ENCODE measurements at regions not wholly inside any gene's neighbourhood (a gene's known extent, or its start where the extent isn't known, plus 50 kb on each side); places are given as distances from the start of the nearest gene placed in this dataset.

DNA sequence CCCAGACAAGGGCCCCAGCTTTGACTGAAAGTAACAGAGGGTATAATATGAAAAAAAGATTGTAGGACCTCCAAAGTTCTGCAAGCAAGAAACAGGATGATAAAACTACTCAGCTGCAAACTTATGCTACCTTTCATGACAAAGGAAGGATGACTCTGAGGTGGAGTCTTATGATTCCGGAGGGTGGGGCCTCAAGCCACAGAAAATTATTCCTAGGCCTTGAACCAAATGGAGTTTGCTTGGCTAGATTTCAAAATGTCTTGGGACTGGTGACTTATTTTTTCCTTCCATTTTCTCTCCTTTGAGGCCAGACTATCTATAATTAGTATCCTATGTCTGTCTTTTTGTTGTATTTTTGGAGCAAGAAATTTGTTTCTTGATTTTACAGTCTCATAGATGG lies 336.4 kb downstream of the LRIG3 start:
- H3K9me3 Mint-ChIP-seq: no peaks in the 10 kb centered on the region
- CTCF ChIA-PET: no interaction called here
- H3K27ac Mint-ChIP-seq: no peak overlapping the region
- H3K27me3 Mint-ChIP-seq: no peaks in the 10 kb centered on the region
- H3K4me1 Mint-ChIP-seq: no peaks in the 10 kb centered on the region
- no peak overlapping the region for H3K4me3 Mint-ChIP-seq
- no peaks in the 10 kb centered on the region for H3K36me3 Mint-ChIP-seq
- no peak for DNase-seq

GRCh38 chr12:58584880-58585279 lies 335.4 kb downstream of the LRIG3 start:
- DNase-seq: no peak
- Mint-ChIP-seq H3K4me1 (no peaks in the 10 kb centered on the region), H3K27ac (no peak overlapping the region), H3K9me3 (no peaks in the 10 kb centered on the region), H3K4me3 (no peak overlapping the region), H3K36me3 (no peaks in the 10 kb centered on the region), H3K27me3 (no peaks in the 10 kb centered on the region)
- CTCF ChIA-PET: no interaction called here

DNA sequence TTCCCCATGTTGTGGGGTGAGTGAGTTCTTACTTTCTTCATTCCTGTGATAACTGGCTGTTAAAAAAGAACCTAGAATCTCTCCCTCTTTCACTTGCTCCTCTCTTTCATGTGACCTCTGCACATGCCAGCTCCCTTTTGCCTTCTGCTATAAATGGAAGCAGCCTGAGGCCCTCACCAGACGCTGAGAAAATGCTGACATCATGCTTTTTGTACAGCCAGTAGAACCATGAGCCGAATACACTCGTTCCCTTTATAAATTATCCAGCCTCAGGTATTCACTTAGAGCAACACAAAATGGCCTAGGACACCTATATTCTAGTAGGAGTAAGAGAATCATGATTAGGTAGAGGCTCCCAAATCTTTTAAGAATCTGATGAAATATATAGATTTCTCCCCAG lies 333.5 kb downstream of the LRIG3 start:
- Mint-ChIP-seq H3K27ac (no peak overlapping the region), H3K27me3 (no peaks in the 10 kb centered on the region), H3K36me3 (no peaks in the 10 kb centered on the region), H3K4me1 (no peaks in the 10 kb centered on the region), H3K9me3 (no peaks in the 10 kb centered on the region), H3K4me3 (no peak overlapping the region)
- DNase-seq: no peak
- CTCF ChIA-PET: no interaction called here

GRCh38 chr12:58588770-58589169 lies 331.5 kb downstream of the LRIG3 start:
- H3K9me3 Mint-ChIP-seq: no peaks in the 10 kb centered on the region
- DNase-seq: no peak
- no peaks in the 10 kb centered on the region for H3K4me1 Mint-ChIP-seq
- no peaks in the 10 kb centered on the region for H3K36me3 Mint-ChIP-seq
- no peak overlapping the region for H3K27ac Mint-ChIP-seq
- no peaks in the 10 kb centered on the region for H3K27me3 Mint-ChIP-seq
- CTCF ChIA-PET: interaction anchor here (0.6 kb wide), 1 partner anchor 119 kb away, joined by 3 read pairs; no protein-coding TSS in a partner anchor
- H3K4me3 Mint-ChIP-seq: no peak overlapping the region

DNA sequence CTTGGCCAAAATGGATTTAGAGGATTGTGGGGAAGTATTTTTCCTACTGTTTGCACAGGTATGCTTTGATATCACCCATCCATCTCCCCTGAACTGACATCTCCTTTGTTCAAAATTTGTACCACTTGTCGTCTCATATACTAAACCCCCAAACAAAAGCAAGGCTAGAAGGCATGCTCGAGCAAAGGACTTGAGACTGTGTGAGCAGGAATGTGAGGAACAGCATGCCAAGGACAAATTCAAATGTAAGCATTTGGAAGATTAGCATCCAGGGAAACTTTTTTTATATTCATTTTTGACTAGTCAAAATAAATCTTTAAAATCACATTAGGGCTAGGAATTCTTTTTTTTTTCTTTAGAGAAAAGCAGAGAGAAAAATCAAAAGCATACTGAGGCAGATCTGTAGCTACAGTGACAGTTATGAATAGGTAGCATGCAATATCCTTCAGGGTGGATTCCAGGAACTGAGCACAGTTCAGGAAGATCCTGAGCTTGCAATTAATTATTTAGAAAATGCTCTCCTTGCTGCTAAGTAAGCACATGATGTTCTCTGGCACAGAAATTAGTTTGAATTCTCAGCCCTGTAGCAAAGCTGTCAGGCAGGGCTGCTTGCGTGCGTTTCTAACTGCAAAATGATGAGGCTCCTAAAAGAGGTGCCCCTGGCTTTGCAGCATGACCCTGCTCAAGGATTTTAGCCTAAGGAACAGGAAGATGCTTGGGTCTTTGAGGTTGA lies 327.7 kb downstream of the LRIG3 start:
- no peaks in the 10 kb centered on the region for H3K27me3 Mint-ChIP-seq
- DNase-seq: no peak
- no peaks in the 10 kb centered on the region for H3K36me3 Mint-ChIP-seq
- no peaks in the 10 kb centered on the region for H3K9me3 Mint-ChIP-seq
- CTCF ChIA-PET: no interaction called here
- no peak overlapping the region for H3K4me3 Mint-ChIP-seq
- no peaks in the 10 kb centered on the region for H3K4me1 Mint-ChIP-seq
- H3K27ac Mint-ChIP-seq: no peak overlapping the region

DNA sequence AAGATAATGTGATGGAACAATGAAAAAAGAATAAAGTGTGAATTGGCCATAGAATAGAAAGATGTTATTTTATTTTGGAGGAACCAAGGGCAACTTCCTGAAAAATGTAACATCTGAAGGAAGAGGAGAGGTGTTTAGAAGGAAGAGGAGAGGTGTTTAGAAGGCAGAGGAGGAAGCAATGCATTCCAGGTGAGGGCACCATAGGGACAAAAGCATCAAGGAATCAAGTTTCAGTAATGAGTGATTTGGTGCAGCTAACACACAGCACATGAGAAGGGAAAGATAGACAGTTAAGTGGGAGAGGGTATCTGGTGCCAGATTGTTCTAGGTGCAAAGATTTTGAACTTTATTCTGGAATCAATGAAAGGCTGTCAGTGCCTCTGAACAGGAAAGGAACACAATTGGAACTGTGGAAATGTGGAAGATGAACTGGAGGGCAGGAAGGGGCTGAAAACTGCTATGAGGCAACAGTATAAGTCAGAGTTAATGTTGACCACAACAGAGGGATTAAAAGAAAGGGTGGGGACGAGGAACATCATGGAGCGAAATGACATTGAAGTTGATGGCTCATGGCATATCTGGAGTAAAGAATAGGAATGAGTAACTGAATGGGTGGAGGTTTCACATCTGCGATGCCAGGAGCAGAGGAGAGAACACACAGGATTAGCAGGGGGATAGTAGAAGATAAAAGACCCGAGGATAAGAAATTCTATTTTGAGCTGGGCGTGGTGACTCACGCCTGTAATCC lies 326.6 kb downstream of the LRIG3 start:
- Mint-ChIP-seq H3K36me3 (no peaks in the 10 kb centered on the region), H3K27ac (no peak overlapping the region), H3K4me3 (no peak overlapping the region), H3K9me3 (no peaks in the 10 kb centered on the region), H3K4me1 (no peaks in the 10 kb centered on the region), H3K27me3 (no peaks in the 10 kb centered on the region)
- CTCF ChIA-PET: no interaction called here
- DNase-seq: no peak

DNA sequence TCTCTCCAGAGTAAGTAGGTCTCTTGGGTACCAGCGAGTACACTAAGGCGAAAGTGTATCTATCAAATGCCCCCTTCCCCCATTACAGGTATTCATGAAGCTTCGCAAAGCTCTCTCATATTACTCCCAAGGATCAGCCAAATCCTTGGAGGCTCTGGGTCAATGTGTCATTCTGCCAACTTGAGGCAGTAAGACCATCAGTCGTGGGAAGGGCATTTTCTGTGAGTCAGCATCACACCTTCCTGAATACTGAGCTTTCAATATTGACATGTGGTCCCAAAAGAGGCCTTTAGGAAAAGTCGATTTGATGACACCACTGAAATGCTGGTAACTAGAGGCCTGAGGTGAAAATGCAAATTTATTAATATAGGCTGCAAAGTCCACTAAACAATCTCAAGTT lies 323.9 kb downstream of the LRIG3 start:
- CTCF ChIA-PET: no interaction called here
- H3K27ac Mint-ChIP-seq: no peak overlapping the region
- H3K4me3 Mint-ChIP-seq: no peak overlapping the region
- H3K27me3 Mint-ChIP-seq: no peaks in the 10 kb centered on the region
- H3K4me1 Mint-ChIP-seq: no peaks in the 10 kb centered on the region
- H3K36me3 Mint-ChIP-seq: no peaks in the 10 kb centered on the region
- no peaks in the 10 kb centered on the region for H3K9me3 Mint-ChIP-seq
- no peak for DNase-seq

GRCh38 chr12:58601529-58601928 lies 318.8 kb downstream of the LRIG3 start:
- DNase-seq: no peak
- Mint-ChIP-seq H3K36me3 (no peaks in the 10 kb centered on the region), H3K27ac (no peak overlapping the region), H3K27me3 (no peaks in the 10 kb centered on the region), H3K4me3 (no peak overlapping the region), H3K4me1 (no peaks in the 10 kb centered on the region), H3K9me3 (peaks cover 4% of the 10 kb centered on the region)
- CTCF ChIA-PET: no interaction called here

- Mint-ChIP-seq H3K27me3 (no peaks in the 10 kb centered on the region), H3K27ac (no peak overlapping the region), H3K4me1 (no peaks in the 10 kb centered on the region), H3K36me3 (no peaks in the 10 kb centered on the region), H3K4me3 (no peak overlapping the region), H3K9me3 (peaks cover 4% of the 10 kb centered on the region)
- CTCF ChIA-PET: no interaction called here
- no peak for DNase-seq
Measured at GRCh38 chr12:58602179-58602578, 318.1 kb downstream of the LRIG3 start.

DNA sequence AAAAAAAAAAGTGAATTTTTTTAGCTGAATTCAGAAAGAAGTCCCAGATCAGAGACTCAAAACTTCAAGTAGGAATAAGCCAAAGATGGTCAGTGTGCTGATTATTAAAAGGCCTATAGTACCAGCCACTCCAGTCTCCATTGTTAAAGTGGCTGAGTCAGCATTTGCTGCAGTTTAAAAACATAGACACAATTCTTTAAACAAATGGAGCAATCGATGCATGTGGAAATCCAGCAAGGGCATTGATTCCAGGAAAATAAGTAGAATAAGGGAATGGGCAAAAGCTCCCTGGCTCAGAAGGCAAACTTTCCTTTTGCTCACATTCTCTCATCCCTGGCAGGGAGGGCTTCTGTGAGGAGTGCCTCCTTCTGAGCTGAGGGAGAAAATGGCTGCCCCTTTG lies 317.6 kb downstream of the LRIG3 start:
- no peaks in the 10 kb centered on the region for H3K27me3 Mint-ChIP-seq
- H3K4me1 Mint-ChIP-seq: no peaks in the 10 kb centered on the region
- CTCF ChIA-PET: no interaction called here

GRCh38 chr12:58607805-58608204 lies 312.5 kb downstream of the LRIG3 start:
- no peak for DNase-seq
- H3K27ac Mint-ChIP-seq: no peak overlapping the region
- CTCF ChIA-PET: no interaction called here
- H3K4me1 Mint-ChIP-seq: no peaks in the 10 kb centered on the region
- no peaks in the 10 kb centered on the region for H3K36me3 Mint-ChIP-seq
- H3K9me3 Mint-ChIP-seq: peaks cover 4% of the 10 kb centered on the region
- no peaks in the 10 kb centered on the region for H3K27me3 Mint-ChIP-seq
- no peak overlapping the region for H3K4me3 Mint-ChIP-seq

More for the DNA sequence above, 317.6 kb downstream of the LRIG3 start:
- Mint-ChIP-seq H3K4me3 (no peak overlapping the region), H3K9me3 (peaks cover 4% of the 10 kb centered on the region), H3K27ac (no peak overlapping the region), H3K36me3 (no peaks in the 10 kb centered on the region)
- DNase-seq: no peak

GRCh38 chr12:58608711-58609110 lies 311.6 kb downstream of the LRIG3 start:
- Mint-ChIP-seq H3K27ac (no peak overlapping the region), H3K4me1 (no peaks in the 10 kb centered on the region), H3K36me3 (no peaks in the 10 kb centered on the region), H3K9me3 (peaks cover 2% of the 10 kb centered on the region), H3K27me3 (no peaks in the 10 kb centered on the region), H3K4me3 (no peak overlapping the region)
- DNase-seq: no peak
- CTCF ChIA-PET: no interaction called here

- H3K27me3 Mint-ChIP-seq: no peaks in the 10 kb centered on the region
- H3K9me3 Mint-ChIP-seq: peaks cover 4% of the 10 kb centered on the region
- CTCF ChIA-PET: no interaction called here
- no peak overlapping the region for H3K27ac Mint-ChIP-seq
- no peak overlapping the region for H3K4me3 Mint-ChIP-seq
- H3K36me3 Mint-ChIP-seq: no peaks in the 10 kb centered on the region
- no peaks in the 10 kb centered on the region for H3K4me1 Mint-ChIP-seq
- no peak for DNase-seq
Measured at GRCh38 chr12:58615047-58615446, 305.3 kb downstream of the LRIG3 start.

DNA sequence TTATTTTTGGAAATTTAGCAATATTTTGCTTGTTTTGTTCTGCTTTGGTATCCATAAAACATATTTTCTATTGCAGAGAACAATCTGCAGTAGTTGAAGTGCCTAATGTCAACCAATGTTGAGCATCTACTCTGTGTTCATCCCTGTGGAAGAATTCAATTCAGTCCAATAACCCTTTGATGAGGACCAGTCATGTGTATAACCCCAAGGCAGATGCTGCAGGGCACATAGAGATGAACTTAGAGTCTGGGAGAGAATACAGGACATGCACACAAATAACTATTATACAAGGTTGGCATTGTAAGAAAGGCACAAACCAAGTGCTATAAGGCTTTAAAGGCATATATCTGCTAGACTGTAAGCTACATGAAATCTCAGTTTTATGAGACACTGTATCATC lies 304.7 kb downstream of the LRIG3 start:
- H3K27me3 Mint-ChIP-seq: no peaks in the 10 kb centered on the region
- peaks cover 4% of the 10 kb centered on the region for H3K9me3 Mint-ChIP-seq
- CTCF ChIA-PET: no interaction called here
- no peak for DNase-seq
- H3K36me3 Mint-ChIP-seq: no peaks in the 10 kb centered on the region
- H3K27ac Mint-ChIP-seq: no peak overlapping the region
- H3K4me1 Mint-ChIP-seq: no peaks in the 10 kb centered on the region
- H3K4me3 Mint-ChIP-seq: no peak overlapping the region

DNA sequence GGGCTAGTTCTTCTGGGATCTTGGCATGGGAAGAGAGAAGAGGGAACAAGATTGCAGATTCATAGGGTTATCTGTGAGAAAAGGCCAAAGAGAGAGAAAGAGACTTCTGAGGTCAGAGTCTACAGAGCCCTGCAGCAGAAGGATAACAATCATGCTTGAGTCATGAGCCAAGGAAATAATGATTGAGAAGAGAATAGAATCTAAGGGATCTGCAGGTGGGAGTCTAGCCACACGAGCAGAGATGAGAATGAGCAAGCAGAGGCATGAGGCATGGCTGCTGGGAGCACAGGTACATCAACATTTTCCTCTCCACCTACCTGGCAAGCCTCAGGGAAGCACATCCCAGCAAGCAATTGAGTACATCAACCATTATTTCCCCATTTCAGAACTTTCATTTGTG lies 303.7 kb downstream of the LRIG3 start:
- H3K4me3 Mint-ChIP-seq: no peak overlapping the region
- CTCF ChIA-PET: no interaction called here
- peaks cover 4% of the 10 kb centered on the region for H3K9me3 Mint-ChIP-seq
- H3K36me3 Mint-ChIP-seq: no peaks in the 10 kb centered on the region
- DNase-seq: no peak
- H3K27ac Mint-ChIP-seq: no peak overlapping the region
- H3K4me1 Mint-ChIP-seq: no peaks in the 10 kb centered on the region
- no peaks in the 10 kb centered on the region for H3K27me3 Mint-ChIP-seq
